NOMO-1 treated with dmso at 0.1 percent for 144 hours (cell line): ENCODE measurements at regions not wholly inside any gene's neighbourhood (a gene's known extent, or its start where the extent isn't known, plus 50 kb on each side); places are given as distances from the start of the nearest gene placed in this dataset.
A peak's percentile ranks its signal among the peaks of the same experiment; 100 is the strongest.
"Not testable (repeated sequence)": the region's sequence is repeated elsewhere in the genome, so short reads cannot be mapped to it uniquely, and the experiment has no call there.

Experiments used
- DNase-seq: peaks from one replicate; lab custom pipeline; 2025; ENCODE audit not compliant: unreplicated experiment; lab: John Stamatoyannopoulos, UW

DNA sequence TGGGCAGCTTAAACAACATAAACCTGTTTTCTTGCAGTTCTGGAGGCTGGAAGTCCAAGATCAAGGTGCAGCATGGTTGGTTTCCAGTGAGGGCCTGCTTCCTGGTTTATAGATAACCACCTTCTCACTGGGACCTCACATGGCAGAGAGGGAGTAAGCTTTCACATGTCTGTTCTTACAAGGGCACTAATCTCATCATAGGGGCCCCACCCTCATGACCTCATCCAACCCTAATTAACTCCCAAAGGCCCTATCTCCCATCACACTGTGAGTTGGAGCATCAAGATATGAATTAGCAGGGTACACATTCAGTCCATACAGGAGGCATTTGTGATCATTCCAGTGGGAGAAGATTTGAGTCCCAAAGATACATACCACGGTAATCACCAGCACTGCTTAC lies 50.5 kb upstream of the GRIN2A start:
- no peak for DNase-seq

DNA sequence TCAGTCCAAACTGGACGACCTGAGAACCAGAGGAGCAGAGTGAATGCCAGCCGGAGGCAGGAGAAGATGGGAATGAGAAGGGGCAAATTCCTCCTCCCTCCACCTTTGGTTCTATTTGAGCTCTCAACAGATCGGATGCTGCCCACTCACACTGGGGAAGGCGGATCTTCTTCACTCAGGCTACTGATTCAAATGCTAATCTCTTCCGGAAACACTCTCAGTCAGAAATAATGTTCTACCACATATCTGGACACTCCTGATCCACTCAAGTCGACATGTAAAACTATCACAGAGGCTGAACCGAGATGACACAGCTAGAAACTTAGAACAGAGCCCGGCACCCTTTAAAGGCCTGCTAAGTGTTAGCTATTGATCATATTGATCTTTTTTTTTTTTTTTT lies 57.4 kb upstream of the GRIN2A start:
- DNase-seq = no peak

DNA sequence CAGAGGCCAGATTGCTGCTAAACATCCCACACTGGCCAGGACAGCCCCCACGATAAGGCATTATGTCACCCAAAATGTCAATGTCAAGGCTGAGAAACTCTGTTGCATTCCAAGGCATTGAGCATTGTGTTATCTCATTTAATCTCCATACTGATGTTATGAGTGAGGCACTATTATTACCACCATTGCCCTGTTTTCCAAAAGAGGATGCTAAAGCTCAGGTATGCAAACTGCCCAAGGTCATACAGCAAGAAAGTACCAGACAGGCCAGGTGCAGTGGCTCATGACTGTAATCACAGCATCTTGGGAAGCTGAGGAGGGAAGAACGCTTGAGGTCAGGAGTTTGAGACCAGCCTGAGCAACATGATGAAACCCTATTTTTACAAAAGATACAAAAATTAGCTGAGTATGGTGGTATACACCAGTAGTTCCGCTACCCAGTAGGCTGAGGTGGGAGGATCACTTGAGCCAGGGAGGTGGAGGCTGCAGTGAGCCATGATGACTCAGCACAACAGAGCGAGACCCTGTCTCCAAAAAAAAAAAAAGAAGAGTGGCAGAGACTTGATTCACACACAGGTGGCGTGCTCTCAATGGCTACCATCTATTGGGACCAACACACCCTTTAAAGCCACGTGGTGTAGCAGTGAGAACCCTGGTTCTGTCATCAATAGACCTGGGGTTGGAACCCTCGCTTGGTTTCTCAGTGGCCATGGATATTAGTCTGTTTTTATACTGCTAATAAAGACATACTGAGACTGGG lies 58.8 kb upstream of the GRIN2A start:
- DNase-seq = no peak

DNA sequence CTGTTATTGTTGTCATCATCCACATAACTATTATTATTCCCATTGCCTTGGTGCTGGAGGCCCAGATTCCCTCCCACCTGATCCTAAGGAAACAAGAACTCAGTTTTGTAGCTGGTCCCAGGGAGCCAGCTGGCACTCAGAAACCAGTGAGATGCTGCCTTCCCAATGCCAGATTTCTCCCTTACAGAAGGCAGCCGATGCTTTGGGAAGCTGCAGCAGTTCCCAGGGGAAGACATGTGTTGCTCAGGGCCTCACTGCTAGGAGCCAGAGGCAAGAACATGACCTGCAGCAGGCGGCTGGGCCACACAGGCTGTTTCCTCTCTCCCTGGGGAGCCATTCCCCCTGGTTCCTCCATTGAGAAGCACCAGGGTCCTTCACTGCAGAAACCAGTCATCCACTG lies 59.9 kb upstream of the GRIN2A start:
- DNase-seq = no peak

DNA sequence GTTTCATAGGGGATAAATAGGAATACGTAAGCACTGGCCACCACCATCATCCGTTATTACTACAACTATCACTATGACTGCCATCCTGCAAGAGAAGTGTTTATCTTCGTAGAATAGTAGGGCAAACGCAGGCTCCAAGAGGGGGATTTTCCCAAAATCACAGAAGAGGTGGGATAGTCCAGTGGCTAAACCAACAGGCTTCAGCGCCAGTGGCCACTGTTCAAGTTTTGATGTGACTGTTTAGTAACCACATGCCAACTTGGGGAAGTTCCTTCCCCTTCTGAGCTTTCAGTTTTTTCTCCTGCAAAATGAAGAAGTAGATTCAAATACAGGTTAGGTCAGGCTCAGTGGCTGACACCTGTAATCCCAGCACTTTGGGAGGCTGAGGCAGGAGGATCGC lies 60.7 kb upstream of the GRIN2A start:
- peak; percentile 13 for DNase-seq

DNA sequence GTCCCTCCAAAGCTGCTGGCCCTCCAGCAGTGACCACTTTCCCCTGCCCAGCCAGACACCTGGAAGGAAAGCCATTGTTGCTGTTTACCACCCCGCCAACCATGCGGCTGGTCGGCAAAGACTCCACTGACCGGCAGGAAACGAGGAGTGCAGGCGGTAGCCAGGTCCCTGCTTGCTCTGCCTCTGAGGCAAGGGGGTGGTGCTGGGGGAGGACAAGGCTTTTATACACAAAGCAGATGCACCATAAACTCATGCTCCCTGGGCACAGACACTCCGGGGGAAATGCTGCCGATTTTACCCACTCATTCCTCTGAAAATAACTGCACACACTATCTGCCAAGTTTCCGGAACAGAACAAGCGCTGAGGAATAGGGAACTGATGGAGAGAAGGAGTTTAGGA lies 62.8 kb upstream of the GRIN2A start:
- no peak for DNase-seq

DNA sequence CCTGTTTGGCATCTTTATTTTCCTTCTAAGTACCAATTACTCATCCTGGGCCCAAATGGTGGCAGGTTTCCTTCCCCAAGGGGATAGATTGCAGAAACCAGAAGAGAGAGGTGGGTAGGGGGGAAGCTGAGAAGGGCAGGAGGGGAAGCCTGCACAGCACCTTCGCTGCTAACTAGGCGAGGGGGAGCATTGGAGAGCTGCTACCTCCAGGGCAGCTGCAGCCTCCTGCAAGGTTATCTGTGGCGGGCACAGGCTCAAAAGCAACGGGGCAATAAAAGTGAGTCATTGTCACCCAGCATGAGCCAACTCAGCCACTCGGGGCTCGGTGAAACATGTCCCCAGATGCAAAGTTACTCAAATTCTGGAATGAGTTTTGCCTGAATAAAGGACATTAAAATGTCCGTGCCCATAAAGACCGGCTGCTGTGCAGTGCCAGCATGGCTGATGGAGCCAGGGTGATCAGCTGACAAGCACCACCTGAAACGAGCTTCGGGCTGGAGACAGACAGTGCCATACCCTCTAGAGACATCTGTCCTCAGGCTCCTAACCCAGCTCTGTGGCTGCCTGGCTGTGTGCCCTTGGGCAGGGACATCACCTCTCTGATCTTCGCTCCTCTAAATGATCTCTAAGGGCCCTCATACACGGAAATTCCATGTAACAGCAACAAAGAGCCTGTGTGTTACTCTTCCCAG lies 68.1 kb upstream of the GRIN2A start:
- DNase-seq = no peak

DNA sequence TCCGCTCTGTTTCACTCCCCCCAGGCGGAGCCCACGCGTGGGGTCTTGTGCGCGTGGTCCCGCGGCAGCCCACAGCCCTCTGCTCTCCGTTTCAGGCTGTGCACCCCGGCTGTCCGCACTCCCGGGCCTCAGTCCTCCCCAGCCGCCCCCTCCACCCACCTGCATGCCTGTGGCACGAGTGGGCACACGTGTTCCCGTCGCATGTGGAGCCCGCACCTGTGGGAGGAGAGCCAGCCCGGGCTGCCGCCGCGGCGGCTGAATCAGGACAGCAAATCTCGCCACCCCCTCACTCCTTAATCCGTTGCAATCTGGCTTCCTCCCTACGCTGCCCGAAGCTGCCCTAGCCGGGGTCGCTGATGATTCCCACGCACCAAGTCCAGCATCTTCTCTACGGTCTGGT lies 69.9 kb upstream of the GRIN2A start:
- DNase-seq = no peak

DNA sequence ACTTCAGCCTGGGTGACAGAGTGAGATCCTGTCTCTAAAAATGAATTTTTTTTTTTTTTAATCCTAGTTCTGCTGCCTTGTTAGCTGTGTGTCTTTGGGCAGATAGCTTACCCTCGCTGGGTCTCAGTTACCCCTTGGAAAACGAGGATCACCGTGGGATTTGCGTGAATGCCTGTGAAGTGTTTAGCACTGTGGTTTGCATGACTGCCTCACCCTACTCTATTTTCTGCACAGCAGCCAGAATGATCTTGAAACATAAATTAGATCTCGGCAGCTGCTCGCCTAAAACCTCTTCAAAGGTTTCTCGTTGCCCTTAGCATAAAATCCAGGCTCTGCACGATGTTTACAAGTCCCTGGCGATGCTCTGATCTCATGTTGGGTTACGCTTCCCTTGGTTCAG lies 71.2 kb upstream of the GRIN2A start:
- no peak for DNase-seq

DNA sequence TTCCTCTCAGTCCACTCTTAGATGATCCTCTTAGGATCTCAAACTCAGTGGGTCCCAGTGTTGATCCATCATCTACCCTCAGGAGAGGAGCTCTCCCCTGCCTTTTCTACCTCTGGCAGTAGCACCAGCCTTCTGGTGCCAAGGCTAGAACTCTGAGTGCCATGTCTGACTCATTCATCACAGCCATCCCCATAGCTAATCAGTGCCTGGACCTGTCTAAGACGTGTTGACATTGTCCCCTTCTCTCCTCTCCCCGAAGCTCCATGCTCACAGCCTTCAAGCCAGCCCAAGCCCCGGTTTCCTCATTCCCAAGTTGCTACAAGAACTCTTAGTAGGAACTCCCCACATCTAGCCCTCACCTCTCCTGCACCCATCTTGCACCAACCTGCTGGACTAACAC lies 73.5 kb upstream of the GRIN2A start:
- DNase-seq = no peak

DNA sequence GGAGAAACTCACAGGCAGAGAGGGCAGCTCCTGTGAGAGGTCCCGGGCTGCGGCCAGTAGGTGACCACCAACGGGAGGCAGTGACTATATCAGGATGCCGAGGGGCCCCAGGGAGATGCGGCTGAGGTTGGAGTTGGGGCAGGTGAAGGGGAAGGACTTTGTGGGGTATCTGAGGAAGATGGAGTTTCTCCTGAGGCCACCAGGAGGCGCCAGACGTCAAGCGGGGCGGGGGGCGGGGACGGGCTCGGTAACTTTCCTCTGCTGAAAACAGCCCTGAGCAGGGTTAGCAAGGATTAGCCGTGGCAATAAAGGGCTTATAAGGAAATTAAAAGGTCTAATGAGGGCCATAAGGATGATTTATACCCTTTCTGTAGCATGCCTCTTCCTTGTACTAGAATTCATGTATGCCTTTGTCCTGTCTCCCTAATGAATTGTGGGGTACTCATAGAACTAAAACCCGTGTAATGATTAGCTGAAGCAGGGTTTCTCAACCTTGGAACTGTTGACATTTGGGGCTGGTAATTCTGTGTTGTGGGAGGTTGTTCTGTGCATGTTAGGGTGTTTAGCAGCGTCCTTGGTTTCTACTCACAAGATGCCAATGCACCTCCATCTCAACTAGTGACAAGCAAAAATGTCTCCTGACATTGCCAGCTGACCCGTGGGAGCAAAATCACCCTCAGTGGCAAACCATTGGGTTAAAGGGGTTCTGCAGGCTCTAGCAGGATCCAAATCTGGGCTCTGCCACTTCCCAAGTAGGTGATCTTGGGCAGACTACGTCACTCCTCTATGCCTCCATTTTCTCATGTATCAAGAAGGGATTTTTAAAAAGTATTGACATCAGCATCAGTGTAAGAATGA lies 74.8 kb upstream of the GRIN2A start:
- DNase-seq = peak; percentile 42

DNA sequence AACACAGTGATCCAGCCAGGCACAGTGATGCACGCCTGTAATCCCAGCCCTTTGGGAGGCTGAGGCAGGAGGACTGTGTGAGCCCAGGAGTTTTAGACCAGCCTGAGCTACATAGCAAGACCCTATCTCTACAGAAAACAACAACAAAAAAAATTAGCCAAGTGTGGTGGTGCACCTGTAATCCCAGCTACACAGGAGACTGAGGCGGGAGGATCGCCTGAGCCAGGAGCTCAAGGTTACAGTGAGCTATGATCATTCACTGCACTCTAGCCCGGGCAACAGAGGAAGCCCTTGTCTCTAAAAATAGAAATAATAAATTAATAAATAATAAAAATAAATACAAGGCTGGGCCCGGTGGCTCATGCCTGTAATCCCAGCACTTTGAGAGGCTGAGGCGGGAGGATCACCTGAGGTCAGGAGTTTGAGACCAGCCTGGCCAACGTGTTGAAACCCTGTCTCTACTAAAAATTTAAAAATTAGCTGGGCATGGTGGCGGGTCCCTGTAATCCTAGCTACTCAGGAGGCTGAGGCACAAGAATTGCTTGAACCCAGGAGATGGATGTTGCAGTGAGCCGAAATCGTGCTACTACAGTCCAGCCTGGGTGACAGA lies 75.5 kb upstream of the GRIN2A start:
- DNase-seq = not testable (repeated sequence)

DNA sequence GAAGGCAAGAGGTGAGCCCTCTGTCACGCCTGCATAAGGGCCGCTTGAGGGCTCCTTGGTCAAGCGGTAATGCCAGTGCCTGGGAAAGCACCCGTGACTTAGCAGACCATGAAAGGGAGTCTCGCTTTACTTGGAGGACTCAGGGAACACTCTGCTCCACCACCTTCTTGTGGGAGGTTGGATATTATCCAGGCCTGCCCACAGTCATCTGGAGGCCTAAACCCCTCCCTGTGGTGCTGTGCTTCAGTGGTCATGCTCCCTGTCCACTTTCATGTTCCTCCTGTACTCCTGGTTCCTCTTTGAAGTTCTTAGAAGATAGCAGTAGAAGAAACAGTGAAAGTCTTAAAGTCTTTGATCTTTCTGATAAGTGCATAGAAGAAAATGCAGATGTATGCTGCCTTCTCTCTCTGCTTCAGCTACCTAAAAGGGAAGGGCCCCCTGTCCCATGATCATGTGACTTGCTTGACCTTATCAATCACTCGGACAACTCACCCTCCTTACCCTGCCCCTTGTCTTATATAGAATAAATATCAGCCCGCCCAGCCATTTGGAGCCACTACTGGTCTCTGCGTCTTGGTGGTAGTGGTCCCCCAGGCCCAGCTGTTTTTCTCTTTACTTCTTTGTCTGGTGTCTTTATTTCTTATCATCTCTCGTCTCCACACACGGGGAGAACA lies 76.8 kb upstream of the GRIN2A start:
- not testable (repeated sequence) for DNase-seq

DNA sequence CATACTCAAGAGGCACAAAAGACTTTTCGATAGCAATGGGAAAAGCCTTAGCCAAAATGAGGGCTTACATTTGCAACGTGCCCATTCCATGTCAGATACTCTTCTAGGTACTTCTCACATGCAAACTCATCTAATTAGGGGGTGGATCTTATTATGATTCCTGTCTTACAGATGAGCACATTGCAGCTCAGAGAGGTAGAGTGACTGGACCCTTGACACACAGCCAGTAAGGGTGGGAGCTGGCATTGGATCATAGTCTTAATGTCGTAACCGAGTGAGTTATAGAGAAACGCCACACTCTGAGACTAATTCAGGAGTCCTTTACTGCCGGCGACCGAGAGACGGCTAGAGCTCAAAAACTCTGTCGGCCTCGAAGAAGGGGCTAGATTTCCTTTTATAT lies 78.8 kb upstream of the GRIN2A start:
- DNase-seq = no peak

DNA sequence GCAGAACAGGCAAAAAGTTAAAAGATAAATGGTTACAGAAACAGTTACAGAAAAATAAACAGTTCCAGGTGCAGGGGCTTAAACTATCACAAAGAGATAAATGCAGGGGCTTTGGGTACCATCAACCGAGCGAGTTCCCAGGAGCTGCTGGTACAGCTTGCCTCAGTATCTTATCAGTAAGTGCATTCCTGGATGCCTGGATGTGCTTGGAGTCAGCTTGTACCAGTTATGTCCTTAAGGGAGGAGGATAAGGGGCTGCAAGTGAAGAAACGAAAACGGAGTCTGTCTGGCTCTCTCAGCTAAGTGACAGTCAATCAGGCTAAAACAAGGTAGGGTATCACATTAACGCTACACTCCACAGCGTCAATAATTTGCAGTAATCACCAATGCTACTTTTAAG lies 79.3 kb upstream of the GRIN2A start:
- not testable (repeated sequence) for DNase-seq

DNA sequence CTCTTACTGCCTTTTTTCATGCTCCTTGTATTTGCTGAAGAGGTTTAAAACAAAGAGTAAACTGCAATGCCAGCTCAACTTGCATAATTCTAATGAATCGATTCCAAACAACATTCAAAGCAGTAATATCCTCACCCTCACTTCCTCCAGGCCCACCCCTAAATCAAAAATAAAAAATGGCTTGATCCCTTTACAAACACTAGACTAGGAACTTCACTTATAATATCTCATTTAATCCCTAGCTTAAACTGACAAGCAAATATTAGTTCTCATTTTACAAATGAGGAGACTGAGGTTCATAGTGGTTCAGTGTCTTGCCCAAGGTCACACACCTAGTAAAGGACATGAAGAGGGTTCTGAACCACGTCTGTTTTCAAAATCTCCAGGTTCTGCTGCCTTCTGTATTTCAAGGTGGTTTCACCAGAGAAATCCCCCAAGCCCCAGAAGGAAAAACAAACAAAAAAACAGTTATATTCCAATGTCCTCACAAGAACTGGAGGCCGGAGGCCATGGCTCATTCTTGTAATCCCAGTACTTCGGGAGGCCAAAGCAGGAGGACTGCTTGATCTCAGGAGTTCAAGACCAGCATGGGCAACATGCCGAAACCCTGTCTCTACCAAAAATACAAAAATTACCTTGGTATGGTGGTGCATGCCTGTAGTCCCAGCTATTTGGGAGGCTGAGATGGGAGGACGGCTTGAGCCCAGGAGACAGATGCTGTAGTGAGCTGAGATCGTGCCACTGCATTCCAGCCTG lies 80.3 kb upstream of the GRIN2A start:
- no peak for DNase-seq

DNA sequence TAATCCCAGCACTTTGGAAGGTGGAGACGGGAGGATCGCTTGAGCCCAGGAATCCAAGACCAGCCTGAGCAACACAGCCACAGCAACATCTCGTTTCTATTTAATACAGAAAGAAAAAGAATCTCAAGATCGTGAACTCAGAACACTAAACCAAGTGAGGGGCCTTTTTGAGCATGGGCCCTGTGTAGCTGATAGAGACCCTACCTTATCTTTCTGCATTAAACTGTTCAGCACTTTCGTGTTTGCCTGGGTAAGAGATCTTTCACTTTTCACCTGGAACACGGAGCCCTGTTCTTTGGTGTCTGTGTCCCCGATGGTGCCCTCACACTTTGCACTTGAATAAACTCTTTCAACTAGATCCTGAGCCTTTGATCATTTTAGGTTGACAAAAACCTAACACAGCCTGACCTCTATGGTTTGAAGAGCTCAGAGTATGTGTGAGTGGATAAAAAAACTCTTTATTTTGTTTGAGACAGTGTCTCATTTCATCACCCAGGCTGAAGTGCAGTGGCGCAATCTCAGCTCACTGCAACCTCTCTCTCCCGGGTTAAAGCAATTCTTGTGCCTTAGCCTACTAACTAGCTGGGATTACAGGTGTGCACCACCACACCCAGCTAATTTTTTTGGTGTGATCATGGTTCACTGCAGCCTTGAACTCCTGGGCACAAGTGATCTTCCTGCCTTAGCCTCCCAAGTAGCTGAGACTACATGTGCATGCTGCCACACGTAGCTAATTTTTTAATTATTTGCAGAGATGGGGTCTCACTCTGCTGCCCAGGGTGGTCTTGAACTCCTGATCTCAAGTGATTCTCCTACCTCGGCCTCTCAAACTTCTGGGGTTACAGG lies 83.8 kb upstream of the GRIN2A start:
- no peak for DNase-seq

DNA sequence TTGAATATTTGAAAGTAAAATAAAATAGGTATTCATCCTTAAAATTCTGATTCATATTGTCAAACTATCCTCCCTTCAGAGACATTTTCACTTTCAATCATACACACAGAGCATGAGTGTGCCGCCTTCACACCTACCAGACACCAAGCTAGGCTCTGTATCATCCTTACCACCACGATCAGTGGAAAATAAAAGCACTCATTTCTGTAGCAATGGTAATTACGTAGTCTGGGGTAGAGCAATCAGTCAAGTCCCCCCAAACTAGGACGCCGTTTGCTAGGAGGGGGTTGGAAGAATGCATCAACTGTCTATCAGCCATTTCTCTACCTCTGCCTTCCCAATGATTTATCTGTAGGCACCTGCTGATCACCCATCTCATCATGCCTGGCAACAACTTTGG lies 84.6 kb upstream of the GRIN2A start:
- no peak for DNase-seq

DNA sequence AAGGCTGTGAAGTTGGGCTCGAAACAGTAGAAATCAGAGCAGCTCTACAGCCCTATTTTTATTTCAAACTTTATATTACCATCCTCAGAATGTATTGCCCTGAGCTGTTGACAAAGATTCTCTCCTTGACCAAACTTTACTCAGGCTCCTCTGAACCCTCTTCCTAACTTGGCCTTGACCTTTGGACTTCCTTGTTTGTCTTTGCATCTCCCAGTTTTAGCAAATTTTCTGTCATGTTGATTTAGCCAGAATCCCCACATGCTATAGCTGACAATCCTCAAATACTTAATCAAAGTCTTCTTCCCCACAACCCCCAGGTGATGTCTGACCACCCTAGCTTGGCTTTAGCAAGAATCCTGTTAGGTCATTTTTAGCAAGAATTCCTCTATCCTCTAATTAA lies 87.4 kb upstream of the GRIN2A start:
- DNase-seq = no peak
